Mesenchymal stem cell (in vitro differentiated cells and primary cell): ENCODE measurements at regions not wholly inside any gene's neighbourhood (a gene's known extent, or its start where the extent isn't known, plus 50 kb on each side); places are given as distances from the start of the nearest gene placed in this dataset.

ENCODE experiments used
- DNase-seq: peaks from one replicate; pipeline ENCODE4 v3.0.0-alpha.2; 2013
- H2AFZ ChIP-seq: one replicate; pipeline ENCODE4 v1.6.1; 2013; ENCODE audit warnings: low read depth, mild to moderate bottlenecking, control low read depth, inconsistent platforms, low read length, moderate library complexity
- H2AK5ac ChIP-seq: 2 replicates; pipeline ENCODE4 v1.6.1; 2013; ENCODE audit warnings: low read length, moderate library complexity, mild to moderate bottlenecking, inconsistent platforms; ENCODE audit not compliant: severe bottlenecking
- H2BK120ac ChIP-seq: one replicate; pipeline ENCODE4 v1.6.1; 2013; ENCODE audit warnings: low read depth, mild to moderate bottlenecking, inconsistent platforms, low read length, moderate library complexity
- H2BK12ac ChIP-seq, 2 experiments: one replicate each; pipeline ENCODE4 v1.6.1; 2013; ENCODE audit warnings: inconsistent platforms in 2 of 2, low read length in 2 of 2, mild to moderate bottlenecking in 2 of 2, moderate library complexity in 2 of 2, control low read depth in 1 of 2
- H2BK15ac ChIP-seq: one replicate; pipeline ENCODE4 v1.6.1; 2013; ENCODE audit warnings: mild to moderate bottlenecking, low read depth, inconsistent platforms; ENCODE audit not compliant: poor library complexity, severe bottlenecking
- H2BK5ac ChIP-seq: 2 replicates; pipeline ENCODE4 v1.6.1; 2013; ENCODE audit warnings: low read depth, mild to moderate bottlenecking, low read length, control low read depth, inconsistent platforms; ENCODE audit not compliant: poor library complexity, severe bottlenecking
- H3K14ac ChIP-seq, 2 experiments: one replicate each; pipeline ENCODE4 v1.6.1; 2013; ENCODE audit warnings: inconsistent platforms in 2 of 2, low read length in 2 of 2, control low read depth in 1 of 2, mild to moderate bottlenecking in 1 of 2, moderate library complexity in 1 of 2
- H3K18ac ChIP-seq, 2 experiments: one replicate each; pipeline ENCODE4 v1.6.1; 2013; ENCODE audit warnings: inconsistent platforms in 2 of 2, low read length in 2 of 2, control low read depth in 1 of 2, low read depth in 1 of 2, mild to moderate bottlenecking in 1 of 2
- H3K23ac ChIP-seq, 2 experiments: one replicate each; pipeline ENCODE4 v1.6.1; 2013; ENCODE audit warnings: inconsistent platforms in 2 of 2, low read length in 2 of 2, mild to moderate bottlenecking in 2 of 2, moderate library complexity in 2 of 2, control low read depth in 1 of 2
- H3K27ac ChIP-seq: 2 replicates; pipeline ENCODE4 v1.5.1; 2013; ENCODE audit warnings: mild to moderate bottlenecking, moderate library complexity, low read length, control low read depth, inconsistent platforms; ENCODE audit not compliant: poor library complexity, severe bottlenecking
- H3K27me3 ChIP-seq, 2 experiments: 2 replicates each; pipeline versions ENCODE4 v1.6.1 to v1.7.0; 2013; ENCODE audit warnings: low read length in 2 of 2, mild to moderate bottlenecking in 2 of 2, moderate library complexity in 2 of 2, control low read depth in 1 of 2, inconsistent platforms in 1 of 2; ENCODE audit not compliant: control insufficient read depth in 1 of 2, insufficient read depth in 1 of 2
- H3K36me3 ChIP-seq, 2 experiments: 2 replicates each; pipeline versions ENCODE4 v1.6.1 to v1.7.0; 2013; ENCODE audit warnings: low read length in 2 of 2, control low read depth in 1 of 2, inconsistent platforms in 1 of 2, low read depth in 1 of 2, mild to moderate bottlenecking in 1 of 2; ENCODE audit not compliant: insufficient read depth in 2 of 2, control insufficient read depth in 1 of 2
- H3K4ac ChIP-seq, 2 experiments: one replicate each; pipeline ENCODE4 v1.6.1; 2013; ENCODE audit warnings: inconsistent platforms in 2 of 2, low read length in 2 of 2, mild to moderate bottlenecking in 2 of 2, moderate library complexity in 2 of 2, control low read depth in 1 of 2, low read depth in 1 of 2
- H3K4me1 ChIP-seq: 2 replicates; pipeline ENCODE4 v1.6.1; 2013; ENCODE audit warnings: low read depth, low read length, control low read depth; ENCODE audit not compliant: control insufficient read depth, insufficient read depth
- H3K4me2 ChIP-seq: 2 replicates; pipeline ENCODE4 v1.6.1; 2013; ENCODE audit warnings: low read length, mild to moderate bottlenecking, inconsistent platforms; ENCODE audit not compliant: poor library complexity, severe bottlenecking
- H3K4me3 ChIP-seq, 2 experiments: 2 replicates each; pipeline versions ENCODE4 v1.5.1 to v1.7.0; 2013; ENCODE audit warnings: low read length in 2 of 2, mild to moderate bottlenecking in 2 of 2, control low read depth in 1 of 2, low read depth in 1 of 2; ENCODE audit not compliant: insufficient read depth in 1 of 2
- H3K79me1 ChIP-seq: replicated peaks from 2 replicates; pipeline ENCODE4 v1.6.1; 2013; ENCODE audit warnings: mild to moderate bottlenecking, control low read depth, low read length, inconsistent platforms; ENCODE audit not compliant: poor library complexity, severe bottlenecking
- H3K9ac ChIP-seq: 2 replicates; pipeline ENCODE4 v1.7.0; 2013; ENCODE audit warnings: mild to moderate bottlenecking, low read length, moderate library complexity
- H3K9me3 ChIP-seq: 2 replicates; pipeline ENCODE4 v1.7.0; 2013; ENCODE audit warnings: mild to moderate bottlenecking, low read length; ENCODE audit not compliant: control insufficient read depth
- H4K8ac ChIP-seq: one replicate; pipeline ENCODE4 v1.6.1; 2013; ENCODE audit warnings: inconsistent platforms, mild to moderate bottlenecking, low read length, moderate library complexity
- H4K91ac ChIP-seq: one replicate; pipeline ENCODE4 v1.6.1; 2013; ENCODE audit warnings: mild to moderate bottlenecking, low read length, inconsistent platforms
- WGBS: methylation state at CpG from one replicate; pipeline ENCODE4 v1.1.7; 2013; ENCODE audit warnings: mixed read lengths; 5-methylcytosine and 5-hydroxymethylcytosine counted together

DNA sequence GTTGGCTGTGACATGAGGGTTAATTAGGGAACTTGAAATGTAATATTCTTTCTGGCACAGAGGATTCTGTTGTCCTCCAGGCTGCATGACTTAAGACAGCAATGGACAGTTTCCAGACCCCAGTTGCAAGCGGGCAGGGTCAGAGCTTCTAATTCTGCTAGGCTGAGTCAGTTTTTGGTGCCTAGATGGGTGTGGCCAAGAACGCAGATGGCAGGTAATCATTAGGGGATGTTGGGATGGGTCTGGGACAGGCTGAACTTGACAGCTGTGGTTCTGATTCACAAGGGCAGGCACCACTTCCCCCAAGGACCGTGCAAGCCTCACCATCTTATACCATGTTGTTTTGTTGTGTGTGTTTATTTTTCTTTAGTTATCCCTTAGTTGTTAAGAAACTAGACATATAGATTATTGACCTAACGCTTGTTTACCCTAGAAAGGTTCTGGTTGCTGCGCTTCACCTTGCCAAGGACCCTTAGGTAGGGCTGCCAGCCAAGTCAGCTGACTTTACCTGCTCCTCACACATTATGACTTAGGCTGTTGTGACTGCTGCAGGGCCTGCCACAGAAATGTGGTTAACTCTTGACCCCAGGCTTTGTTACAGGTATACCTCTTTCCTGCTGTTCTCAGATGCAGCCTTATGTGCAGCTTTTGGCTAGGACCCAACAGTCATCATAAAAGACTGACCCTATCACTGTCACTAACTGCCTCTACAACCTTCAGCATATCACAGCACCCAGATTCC is 117.7 kb upstream of the KLF12 start:
- peaks cover 1% of the 10 kb centered on the region for H3K4me1 ChIP-seq
- H3K9ac ChIP-seq: no peak overlapping the region
- no peak overlapping the region for H3K23ac ChIP-seq
- H3K4ac ChIP-seq: no peak overlapping the region
- no peak overlapping the region for H4K8ac ChIP-seq
- H2BK5ac ChIP-seq: no peak overlapping the region
- H3K14ac ChIP-seq: no peak overlapping the region
- no peak overlapping the region for H3K4me3 ChIP-seq
- no peaks in the 10 kb centered on the region for H3K27me3 ChIP-seq
- no peak for DNase-seq
- H3K27ac ChIP-seq: no peak overlapping the region
- H3K18ac ChIP-seq: peak overlapping the region in 1 of 2 experiments; percentile 30
- H4K91ac ChIP-seq: no peak overlapping the region
- no peak overlapping the region for H2BK120ac ChIP-seq
- H2AFZ ChIP-seq: no peak overlapping the region
- no peaks in the 10 kb centered on the region for H3K79me1 ChIP-seq
- peak overlapping the region; percentile 68 for H2AK5ac ChIP-seq
- H3K9me3 ChIP-seq: peaks cover 6% of the 10 kb centered on the region
- H2BK15ac ChIP-seq: no peak overlapping the region
- 85% methylated on average over 4 of the region's 5 CpGs for WGBS
- no peak overlapping the region for H2BK12ac ChIP-seq
- no peaks in the 10 kb centered on the region for H3K36me3 ChIP-seq
- no peak overlapping the region for H3K4me2 ChIP-seq

DNA sequence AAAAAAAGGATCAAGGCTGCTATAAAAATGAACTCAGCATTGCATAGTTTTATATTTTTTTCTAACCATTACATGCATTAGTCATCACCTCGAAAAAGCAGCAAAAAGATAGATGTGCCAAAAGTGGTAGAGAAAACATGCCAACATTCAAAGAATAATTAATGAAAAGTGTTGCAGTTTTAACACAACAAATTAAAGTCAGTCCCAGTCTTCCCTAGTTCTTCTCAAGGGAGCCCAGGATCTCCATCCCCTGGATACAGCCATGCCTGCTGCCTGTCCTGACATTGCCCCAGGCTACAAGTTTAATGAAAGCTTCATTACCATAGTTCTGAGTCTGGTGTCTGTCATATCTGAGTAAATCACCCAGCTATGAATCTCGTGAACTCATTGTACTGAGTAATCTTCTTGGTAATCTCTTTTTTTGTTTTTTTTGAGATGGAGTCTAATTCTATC is 116.6 kb upstream of the KLF12 start:
- Histone ChIP-seq H2BK15ac (no peak overlapping the region), H3K14ac (no peak overlapping the region), H2BK5ac (no peak overlapping the region), H2BK12ac (no peak overlapping the region), H4K8ac (no peak overlapping the region), H3K4me2 (no peak overlapping the region), H3K79me1 (no peaks in the 10 kb centered on the region), H4K91ac (no peak overlapping the region), H3K18ac (no peak overlapping the region), H3K27ac (no peak overlapping the region), H2AK5ac (no peak overlapping the region), H3K9me3 (peaks cover 6% of the 10 kb centered on the region), H3K36me3 (no peaks in the 10 kb centered on the region), H3K4ac (no peak overlapping the region), H3K4me3 (no peak overlapping the region), H3K23ac (no peak overlapping the region), H2BK120ac (no peak overlapping the region), H3K4me1 (peaks cover 1% of the 10 kb centered on the region), H3K9ac (peak overlapping the region; percentile 7), H3K27me3 (no peaks in the 10 kb centered on the region), H2AFZ (no peak overlapping the region)
- 75% methylated on average over 2 of the region's 2 CpGs for WGBS
- DNase-seq: peak; percentile 1

GRCh38 chr13:74248477-74248876 is 114.3 kb upstream of the KLF12 start:
- H2BK15ac ChIP-seq: no peak overlapping the region
- no peak overlapping the region for H4K8ac ChIP-seq
- H2BK5ac ChIP-seq: no peak overlapping the region
- H4K91ac ChIP-seq: no peak overlapping the region
- 96% methylated on average over 3 of the region's 4 CpGs for WGBS
- no peak overlapping the region for H3K14ac ChIP-seq
- no peak overlapping the region for H3K4me3 ChIP-seq
- no peak overlapping the region for H3K23ac ChIP-seq
- H3K9me3 ChIP-seq: peaks cover 6% of the 10 kb centered on the region
- DNase-seq: no peak
- H3K18ac ChIP-seq: no peak overlapping the region
- H2AK5ac ChIP-seq: peak overlapping the region; percentile 49
- no peak overlapping the region for H3K4ac ChIP-seq
- no peaks in the 10 kb centered on the region for H3K27me3 ChIP-seq
- no peaks in the 10 kb centered on the region for H3K79me1 ChIP-seq
- H3K4me2 ChIP-seq: no peak overlapping the region
- no peak overlapping the region for H3K27ac ChIP-seq
- no peak overlapping the region for H3K9ac ChIP-seq
- no peak overlapping the region for H2AFZ ChIP-seq
- no peaks in the 10 kb centered on the region for H3K36me3 ChIP-seq
- H2BK120ac ChIP-seq: no peak overlapping the region
- peaks cover 1% of the 10 kb centered on the region for H3K4me1 ChIP-seq
- no peak overlapping the region for H2BK12ac ChIP-seq

DNA sequence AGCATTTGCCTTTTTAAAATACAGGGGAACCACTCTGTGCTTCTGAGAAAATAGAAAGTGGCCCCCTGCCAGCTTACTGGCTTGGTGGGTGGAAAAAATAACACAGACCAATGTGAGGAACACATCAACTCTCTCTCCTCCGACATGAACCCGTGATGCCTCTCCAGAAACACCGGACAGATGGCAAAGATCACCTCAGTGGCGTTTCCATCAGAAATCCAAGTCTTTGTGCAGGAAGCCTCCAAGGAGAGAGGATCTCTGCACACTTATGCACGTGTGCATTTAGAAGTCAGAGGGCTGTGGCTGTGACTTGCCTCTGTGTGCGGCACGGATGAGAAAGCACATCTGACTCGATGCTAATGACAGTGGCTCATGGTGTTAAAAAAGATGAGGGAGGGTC is 112.3 kb upstream of the KLF12 start:
- peak overlapping the region in 1 of 2 experiments; percentile 41 for H3K4me3 ChIP-seq
- 90% methylated on average over 8 of the region's 8 CpGs for WGBS
- H3K27ac ChIP-seq: no peak overlapping the region
- no peak overlapping the region for H4K8ac ChIP-seq
- no peaks in the 10 kb centered on the region for H3K79me1 ChIP-seq
- no peak overlapping the region for H4K91ac ChIP-seq
- H3K36me3 ChIP-seq: no peaks in the 10 kb centered on the region
- no peak overlapping the region for H2BK15ac ChIP-seq
- H2BK120ac ChIP-seq: no peak overlapping the region
- DNase-seq: no peak
- no peak overlapping the region for H3K18ac ChIP-seq
- H2BK5ac ChIP-seq: no peak overlapping the region
- H2AFZ ChIP-seq: no peak overlapping the region
- peak overlapping the region; percentile 1 for H3K4me2 ChIP-seq
- H2AK5ac ChIP-seq: no peak overlapping the region
- H2BK12ac ChIP-seq: no peak overlapping the region
- no peak overlapping the region for H3K14ac ChIP-seq
- no peak overlapping the region for H3K4ac ChIP-seq
- H3K4me1 ChIP-seq: peaks cover 1% of the 10 kb centered on the region
- H3K9me3 ChIP-seq: peaks cover 6% of the 10 kb centered on the region
- peak overlapping the region; percentile 31 for H3K9ac ChIP-seq
- H3K23ac ChIP-seq: no peak overlapping the region
- no peaks in the 10 kb centered on the region for H3K27me3 ChIP-seq
